ENCODE measurements at regions not wholly inside any gene's neighbourhood (a gene's known extent, or its start where the extent isn't known, plus 50 kb on each side); places are given as distances from the start of the nearest gene placed in this dataset.

- Histone ChIP-seq H3K36me3 (no peaks in the 10 kb centered on the region), H3K4me3 (no peak overlapping the region), H3K9ac (no peak overlapping the region), H3K9me3 (peaks cover 10% of the 10 kb centered on the region), H3K27ac (no peak overlapping the region), H3K4me1 (peaks cover 28% of the 10 kb centered on the region), H3K4me2 (no peak overlapping the region), H3K27me3 (no peaks in the 10 kb centered on the region; the same call in 1 of the 2 replicates), H4K20me1 (no peaks in the 10 kb centered on the region)
- TF ChIP-seq Cebpa-rat (IDR thresholded peaks at IDR 0.05), result no peak
Observed at GRCh38 chr3:194067949-194068362, 68.0 kb upstream of the HES1 start.

GRCh38 chr3:194069421-194070219 lies 66.3 kb upstream of the HES1 start:
- no peaks in the 10 kb centered on the region for H3K36me3 ChIP-seq
- H3K9me3 ChIP-seq, result peaks cover 10% of the 10 kb centered on the region
- no peaks in the 10 kb centered on the region for H4K20me1 ChIP-seq
- TF ChIP-seq Cebpa-rat (IDR thresholded peaks at IDR 0.05), result 0 out of 2 replicates have a peak, but pooled peaks have one; percentile 22
- H3K27ac ChIP-seq, result no peak overlapping the region
- peak overlapping the region; percentile 94 for H3K4me2 ChIP-seq
- H3K4me3 ChIP-seq, result no peak overlapping the region
- no peak overlapping the region for H3K9ac ChIP-seq
- H3K4me1 ChIP-seq, result peaks cover 25% of the 10 kb centered on the region
- H3K27me3 ChIP-seq, result no peaks in the 10 kb centered on the region; the same call in 1 of the 2 replicates

GRCh38 chr3:194070220-194070633 lies 65.7 kb upstream of the HES1 start:
- Histone ChIP-seq H3K9me3 (peaks cover 10% of the 10 kb centered on the region), H4K20me1 (no peaks in the 10 kb centered on the region), H3K27me3 (no peaks in the 10 kb centered on the region; the same call in 1 of the 2 replicates), H3K4me2 (peak overlapping the region; percentile 94), H3K9ac (peak overlapping the region; percentile 74), H3K36me3 (no peaks in the 10 kb centered on the region), H3K27ac (peak overlapping the region; percentile 60; the same call in 1 of the 2 replicates), H3K4me1 (peaks cover 21% of the 10 kb centered on the region), H3K4me3 (peak overlapping the region; percentile 68)
- no peak for TF ChIP-seq Cebpa-rat (IDR thresholded peaks at IDR 0.05)

GRCh38 chr3:194070634-194071409 lies 65.1 kb upstream of the HES1 start:
- Histone ChIP-seq H3K9me3 (peaks cover 10% of the 10 kb centered on the region), H3K4me2 (peak overlapping the region; percentile 94), H3K4me3 (peak overlapping the region; percentile 68), H3K4me1 (peaks cover 21% of the 10 kb centered on the region), H4K20me1 (no peaks in the 10 kb centered on the region), H3K9ac (peak overlapping the region; percentile 74), H3K27ac (peak overlapping the region; percentile 60), H3K27me3 (no peaks in the 10 kb centered on the region; the same call in 1 of the 2 replicates), H3K36me3 (no peaks in the 10 kb centered on the region)
- no peak for TF ChIP-seq Cebpa-rat (IDR thresholded peaks at IDR 0.05)

- H3K9me3 ChIP-seq, result peaks cover 10% of the 10 kb centered on the region
- H3K4me3 ChIP-seq, result no peak overlapping the region
- H3K27me3 ChIP-seq, result no peaks in the 10 kb centered on the region; the same call in 1 of the 2 replicates
- peaks cover 21% of the 10 kb centered on the region for H3K4me1 ChIP-seq
- no peak overlapping the region for H3K27ac ChIP-seq
- H3K4me2 ChIP-seq, result peak overlapping the region; percentile 94
- TF ChIP-seq Cebpa-rat (IDR thresholded peaks at IDR 0.05), result no peak
- H3K9ac ChIP-seq, result no peak overlapping the region
- H3K36me3 ChIP-seq, result no peaks in the 10 kb centered on the region
- no peaks in the 10 kb centered on the region for H4K20me1 ChIP-seq
Observed at GRCh38 chr3:194072097-194072428, 63.9 kb upstream of the HES1 start.

GRCh38 chr3:194072691-194073279 lies 63.2 kb upstream of the HES1 start:
- Histone ChIP-seq H3K9me3 (peaks cover 4% of the 10 kb centered on the region), H3K4me1 (peaks cover 21% of the 10 kb centered on the region), H3K27me3 (no peaks in the 10 kb centered on the region; the same call in 1 of the 2 replicates), H3K9ac (no peak overlapping the region), H4K20me1 (no peaks in the 10 kb centered on the region), H3K4me2 (no peak overlapping the region), H3K4me3 (no peak overlapping the region), H3K36me3 (no peaks in the 10 kb centered on the region), H3K27ac (no peak overlapping the region)
- no peak for TF ChIP-seq Cebpa-rat (IDR thresholded peaks at IDR 0.05)

GRCh38 chr3:194073926-194074325 lies 62.0 kb upstream of the HES1 start:
- TF ChIP-seq Cebpa-rat (IDR thresholded peaks at IDR 0.05), result no peak
- Histone ChIP-seq H3K4me1 (peaks cover 21% of the 10 kb centered on the region), H4K20me1 (no peaks in the 10 kb centered on the region), H3K4me3 (no peak overlapping the region), H3K27me3 (no peaks in the 10 kb centered on the region; the same call in 1 of the 2 replicates), H3K4me2 (no peak overlapping the region), H3K36me3 (no peaks in the 10 kb centered on the region), H3K9ac (no peak overlapping the region), H3K9me3 (no peaks in the 10 kb centered on the region), H3K27ac (no peak overlapping the region)

GRCh38 chr3:194075088-194075615 lies 60.8 kb upstream of the HES1 start:
- Histone ChIP-seq H3K4me3 (no peak overlapping the region), H3K9ac (no peak overlapping the region), H3K9me3 (no peaks in the 10 kb centered on the region), H3K27ac (no peak overlapping the region), H3K4me2 (no peak overlapping the region), H3K27me3 (no peaks in the 10 kb centered on the region), H3K4me1 (peaks cover 17% of the 10 kb centered on the region), H3K36me3 (no peaks in the 10 kb centered on the region), H4K20me1 (no peaks in the 10 kb centered on the region)
- no peak for TF ChIP-seq Cebpa-rat (IDR thresholded peaks at IDR 0.05)

- no peak overlapping the region for H3K4me2 ChIP-seq
- H3K9ac ChIP-seq, result no peak overlapping the region
- no peak overlapping the region for H3K27ac ChIP-seq
Observed at GRCh38 chr3:194075802-194076460, 60.0 kb upstream of the HES1 start.

More at GRCh38 chr3:194075802-194076460, 60.0 kb upstream of the HES1 start:
- H3K36me3 ChIP-seq, result no peaks in the 10 kb centered on the region
- no peaks in the 10 kb centered on the region for H3K9me3 ChIP-seq
- H3K4me1 ChIP-seq, result peaks cover 10% of the 10 kb centered on the region; the same call in 1 of the 2 replicates
- no peak overlapping the region for H3K4me3 ChIP-seq
- no peak for TF ChIP-seq Cebpa-rat (IDR thresholded peaks at IDR 0.05)
- H3K27me3 ChIP-seq, result no peaks in the 10 kb centered on the region
- H4K20me1 ChIP-seq, result no peaks in the 10 kb centered on the region

Measured in BLaER1 (cell line).